ENCODE measurements at regions not wholly inside any gene's neighbourhood (a gene's known extent, or its start where the extent isn't known, plus 50 kb on each side); places are given as distances from the start of the nearest gene placed in this dataset.

GRCh38 chr20:24766143-24766527, 182.9 kb upstream of the CST7 start:
- DNase-seq (no peak), ATAC-seq (no peak)
- Mint-ChIP-seq H3K4me3 (no peak overlapping the region), H3K4me1 (ENCODE audit: low read depth) (no peaks in the 10 kb centered on the region), H3K9me3 (ENCODE audit: insufficient read depth) (no peaks in the 10 kb centered on the region), H3K36me3 (ENCODE audit: low read depth) (no peaks in the 10 kb centered on the region), H3K27me3 (ENCODE audit: low read depth) (peaks cover 9% of the 10 kb centered on the region), H3K27ac (no peak overlapping the region)
- ChIA-PET POLR2A (no interaction called here), CTCF (no interaction called here)

GRCh38 chr20:24766826-24767622, 182.0 kb upstream of the CST7 start:
- H3K4me3 Mint-ChIP-seq: no peak overlapping the region
- ChIA-PET POLR2A (no interaction called here), CTCF (no interaction called here)
- no peaks in the 10 kb centered on the region for H3K9me3 Mint-ChIP-seq (ENCODE audit: insufficient read depth)
- no peaks in the 10 kb centered on the region for H3K36me3 Mint-ChIP-seq (ENCODE audit: low read depth)
- H3K27me3 Mint-ChIP-seq (ENCODE audit: low read depth): peaks cover 10% of the 10 kb centered on the region
- DNase-seq (no peak), ATAC-seq (no peak)
- no peak overlapping the region for H3K27ac Mint-ChIP-seq
- no peaks in the 10 kb centered on the region for H3K4me1 Mint-ChIP-seq (ENCODE audit: low read depth)

- CTCF ChIA-PET: no interaction called here
- POLR2A ChIA-PET: no interaction called here
- H3K36me3 Mint-ChIP-seq (ENCODE audit: low read depth): no peaks in the 10 kb centered on the region
- DNase-seq (no peak), ATAC-seq (no peak)
- H3K4me1 Mint-ChIP-seq (ENCODE audit: low read depth): no peaks in the 10 kb centered on the region
- peaks cover 12% of the 10 kb centered on the region for H3K27me3 Mint-ChIP-seq (ENCODE audit: low read depth)
- no peaks in the 10 kb centered on the region for H3K9me3 Mint-ChIP-seq (ENCODE audit: insufficient read depth)
- no peak overlapping the region for H3K27ac Mint-ChIP-seq
- no peak overlapping the region for H3K4me3 Mint-ChIP-seq
Observed at GRCh38 chr20:24767623-24768100, 181.4 kb upstream of the CST7 start.

GRCh38 chr20:24768201-24768636, 180.8 kb upstream of the CST7 start:
- POLR2A ChIA-PET: no interaction called here
- Mint-ChIP-seq H3K4me3 (no peak overlapping the region), H3K9me3 (ENCODE audit: insufficient read depth) (no peaks in the 10 kb centered on the region), H3K27me3 (ENCODE audit: low read depth) (peaks cover 12% of the 10 kb centered on the region), H3K4me1 (ENCODE audit: low read depth) (peaks cover under 1% of the 10 kb centered on the region), H3K36me3 (ENCODE audit: low read depth) (no peaks in the 10 kb centered on the region), H3K27ac (no peak overlapping the region)
- CTCF ChIA-PET: no interaction called here
- DNase-seq: no peak
- no peak for ATAC-seq

GRCh38 chr20:24768713-24769601, 180.1 kb upstream of the CST7 start:
- CTCF ChIA-PET: no interaction called here
- H3K9me3 Mint-ChIP-seq (ENCODE audit: insufficient read depth): no peaks in the 10 kb centered on the region
- H3K4me3 Mint-ChIP-seq: no peak overlapping the region
- no peaks in the 10 kb centered on the region for H3K36me3 Mint-ChIP-seq (ENCODE audit: low read depth)
- DNase-seq (no peak), ATAC-seq (no peak)
- no peak overlapping the region for H3K27ac Mint-ChIP-seq
- POLR2A ChIA-PET: no interaction called here
- H3K4me1 Mint-ChIP-seq (ENCODE audit: low read depth): peaks cover 8% of the 10 kb centered on the region
- peaks cover 11% of the 10 kb centered on the region for H3K27me3 Mint-ChIP-seq (ENCODE audit: low read depth)

GRCh38 chr20:24769878-24770627, 179.0 kb upstream of the CST7 start:
- Mint-ChIP-seq H3K4me3 (no peak overlapping the region), H3K27me3 (ENCODE audit: low read depth) (peaks cover 20% of the 10 kb centered on the region), H3K27ac (no peak overlapping the region), H3K4me1 (ENCODE audit: low read depth) (peaks cover 8% of the 10 kb centered on the region), H3K9me3 (ENCODE audit: insufficient read depth) (peaks cover 4% of the 10 kb centered on the region), H3K36me3 (ENCODE audit: low read depth) (no peaks in the 10 kb centered on the region)
- CTCF ChIA-PET: no interaction called here
- DNase-seq: no peak
- POLR2A ChIA-PET: no interaction called here
- no peak for ATAC-seq

GRCh38 chr20:24770628-24771541, 178.2 kb upstream of the CST7 start:
- ChIA-PET CTCF (no interaction called here), POLR2A (no interaction called here)
- H3K27me3 Mint-ChIP-seq (ENCODE audit: low read depth): peaks cover 22% of the 10 kb centered on the region
- H3K9me3 Mint-ChIP-seq (ENCODE audit: insufficient read depth): peaks cover 10% of the 10 kb centered on the region
- no peak overlapping the region for H3K4me3 Mint-ChIP-seq
- no peak for ATAC-seq
- H3K4me1 Mint-ChIP-seq (ENCODE audit: low read depth): peaks cover 8% of the 10 kb centered on the region
- DNase-seq: no peak
- no peak overlapping the region for H3K27ac Mint-ChIP-seq
- H3K36me3 Mint-ChIP-seq (ENCODE audit: low read depth): no peaks in the 10 kb centered on the region

- DNase-seq (no peak), ATAC-seq (no peak)
- Mint-ChIP-seq H3K9me3 (ENCODE audit: insufficient read depth) (peaks cover 10% of the 10 kb centered on the region), H3K4me1 (ENCODE audit: low read depth) (peaks cover 8% of the 10 kb centered on the region), H3K36me3 (ENCODE audit: low read depth) (no peaks in the 10 kb centered on the region), H3K4me3 (no peak overlapping the region), H3K27ac (no peak overlapping the region), H3K27me3 (ENCODE audit: low read depth) (peaks cover 26% of the 10 kb centered on the region)
- POLR2A ChIA-PET: no interaction called here
- CTCF ChIA-PET: no interaction called here
Observed at GRCh38 chr20:24771542-24772061, 177.5 kb upstream of the CST7 start.

GRCh38 chr20:24772667-24773066, 176.4 kb upstream of the CST7 start:
- POLR2A ChIA-PET: no interaction called here
- Mint-ChIP-seq H3K27ac (no peak overlapping the region), H3K9me3 (ENCODE audit: insufficient read depth) (peaks cover 10% of the 10 kb centered on the region)

GRCh38 chr20:24773168-24773567, 175.9 kb upstream of the CST7 start:
- Mint-ChIP-seq H3K4me1 (ENCODE audit: low read depth) (peaks cover 8% of the 10 kb centered on the region), H3K4me3 (no peak overlapping the region), H3K36me3 (ENCODE audit: low read depth) (no peaks in the 10 kb centered on the region), H3K9me3 (ENCODE audit: insufficient read depth) (peaks cover 10% of the 10 kb centered on the region), H3K27ac (no peak overlapping the region), H3K27me3 (ENCODE audit: low read depth) (peaks cover 37% of the 10 kb centered on the region)
- ChIA-PET CTCF (no interaction called here), POLR2A (interaction anchor here (1.1 kb wide), 1 partner anchor 656 kb away, joined by 3 read pairs; no protein-coding TSS in a partner anchor)
- no peak for DNase-seq
- no peak for ATAC-seq

More at GRCh38 chr20:24772667-24773066, 176.4 kb upstream of the CST7 start:
- H3K4me3 Mint-ChIP-seq: no peak overlapping the region
- DNase-seq (no peak), ATAC-seq (no peak)
- no peaks in the 10 kb centered on the region for H3K36me3 Mint-ChIP-seq (ENCODE audit: low read depth)
- H3K27me3 Mint-ChIP-seq (ENCODE audit: low read depth): peaks cover 33% of the 10 kb centered on the region
- peaks cover 8% of the 10 kb centered on the region for H3K4me1 Mint-ChIP-seq (ENCODE audit: low read depth)
- CTCF ChIA-PET: no interaction called here

GRCh38 chr20:24773751-24774201, 175.3 kb upstream of the CST7 start:
- no peak overlapping the region for H3K27ac Mint-ChIP-seq
- H3K36me3 Mint-ChIP-seq (ENCODE audit: low read depth): no peaks in the 10 kb centered on the region
- H3K4me3 Mint-ChIP-seq: no peak overlapping the region
- DNase-seq (no peak), ATAC-seq (no peak)
- peaks cover 37% of the 10 kb centered on the region for H3K27me3 Mint-ChIP-seq (ENCODE audit: low read depth)
- ChIA-PET POLR2A (interaction anchor here (1.1 kb wide), 1 partner anchor 657 kb away, joined by 3 read pairs; no protein-coding TSS in a partner anchor), CTCF (interaction anchor here (0.8 kb wide), 1 partner anchor 158 kb away, joined by 3 read pairs; no protein-coding TSS in a partner anchor)
- H3K4me1 Mint-ChIP-seq (ENCODE audit: low read depth): peaks cover 8% of the 10 kb centered on the region
- H3K9me3 Mint-ChIP-seq (ENCODE audit: insufficient read depth): peaks cover 10% of the 10 kb centered on the region

All from activated CD8-positive, alpha-beta T cell treated with anti-CD3 and anti-CD28 coated beads, Interleukin-2, amount 10 ng/mL, durations not matched to agents 7 days and 5 days (primary cell).